IMR-90 (cell line): ENCODE measurements at regions not wholly inside any gene's neighbourhood (a gene's known extent, or its start where the extent isn't known, plus 50 kb on each side); places are given as distances from the start of the nearest gene placed in this dataset.

Source experiments
- ATAC-seq: fragments of 200-7000 bp; cut with Tn5 transposase; 2 replicates; pipeline ENCODE4 v1.9.1; 2020; ENCODE audit warnings: low read depth, mild to moderate bottlenecking, moderate library complexity
- BruUV-seq: library from RNA; stranded (reverse); fragments of 400-500 nt; replicated peaks from 2 replicates; lab custom pipeline; 2021; lab: Mats Ljungman, UMichigan
- CTCF ChIA-PET: fragments of 300-600 bp; formaldehyde crosslinking; extraction: SDS; loops from one replicate; lab custom pipeline; 2021; ENCODE audit warnings: antibody characterized with exemption; lab: Yijun Ruan, JAX
- POLR2A ChIA-PET: fragments of 300-600 bp; sonication (Branson Sonifier 250); formaldehyde crosslinking; loops from one replicate; lab custom pipeline; 2022; ENCODE audit warnings: antibody characterized with exemption; ENCODE audit not compliant: unreplicated experiment; lab: Charles Lee
- DNase-seq: peaks from one replicate; pipeline ENCODE4 v3.0.0; 2013
- H2AFZ ChIP-seq: replicated peaks from 2 replicates; pipeline ENCODE3; 2013; ENCODE audit warnings: low read length, mild to moderate bottlenecking; ENCODE audit not compliant: poor library complexity
- H2AK5ac ChIP-seq: 2 replicates; pipeline ENCODE4 v1.6.1; 2013; ENCODE audit warnings: low read depth, low read length, inconsistent platforms
- H2AK9ac ChIP-seq: replicated peaks from 2 replicates; pipeline ENCODE3; 2013; ENCODE audit warnings: mild to moderate bottlenecking, low read depth, low read length, moderate library complexity; ENCODE audit not compliant: poor library complexity
- H2BK120ac ChIP-seq: 2 replicates; pipeline ENCODE4 v1.6.1; 2013; ENCODE audit warnings: low read depth, low read length, inconsistent platforms
- H2BK15ac ChIP-seq: 3 replicates; pipeline ENCODE4 v1.6.1; 2013; ENCODE audit warnings: low read depth, low read length, inconsistent platforms
- H2BK20ac ChIP-seq: 2 replicates; pipeline ENCODE4 v1.6.1; 2013; ENCODE audit warnings: low read depth, mild to moderate bottlenecking, inconsistent platforms, low read length, moderate library complexity
- H2BK5ac ChIP-seq: 2 replicates; pipeline ENCODE4 v1.6.1; 2013; ENCODE audit warnings: mild to moderate bottlenecking, low read depth, low read length, inconsistent platforms; ENCODE audit not compliant: poor library complexity, severe bottlenecking
- H3K14ac ChIP-seq: replicated peaks from 2 replicates; pipeline ENCODE4 v1.6.1; 2013; ENCODE audit warnings: low read depth, low read length, inconsistent platforms
- H3K18ac ChIP-seq: 2 replicates; pipeline ENCODE4 v1.6.1; 2013; ENCODE audit warnings: low read depth, low read length, control low read depth
- H3K23ac ChIP-seq: 2 replicates; pipeline ENCODE4 v1.6.1; 2013; ENCODE audit warnings: low read depth, low read length, inconsistent platforms
- H3K27ac ChIP-seq: 2 replicates; pipeline ENCODE4 v1.5.1; 2013; ENCODE audit warnings: mild to moderate bottlenecking, control low read depth, low read length; ENCODE audit not compliant: insufficient read depth
- H3K27me3 ChIP-seq: 2 replicates; pipeline ENCODE4 v1.6.1; 2013; ENCODE audit warnings: low read length; ENCODE audit not compliant: control insufficient read depth, insufficient read depth
- H3K36me3 ChIP-seq: 2 replicates; pipeline ENCODE4 v1.6.1; 2013; ENCODE audit warnings: low read length, mixed read lengths; ENCODE audit not compliant: control insufficient read depth, insufficient read depth
- H3K4ac ChIP-seq: 2 replicates; pipeline ENCODE4 v1.6.1; 2013; ENCODE audit warnings: low read depth, low read length, inconsistent platforms
- H3K4me1 ChIP-seq: 2 replicates; pipeline ENCODE4 v1.6.1; 2013; ENCODE audit warnings: low read length, mixed read lengths; ENCODE audit not compliant: control insufficient read depth, insufficient read depth
- H3K4me2 ChIP-seq: 2 replicates; pipeline ENCODE4 v1.6.1; 2013; ENCODE audit warnings: low read depth, mild to moderate bottlenecking, control low read depth, low read length, moderate library complexity
- H3K4me3 ChIP-seq: 2 replicates; pipeline ENCODE4 v1.5.1; 2013; ENCODE audit warnings: low read depth, mild to moderate bottlenecking, control low read depth, low read length, moderate library complexity; ENCODE audit not compliant: insufficient read depth
- H3K56ac ChIP-seq: 2 replicates; pipeline ENCODE4 v1.6.1; 2013; ENCODE audit warnings: low read length, inconsistent platforms; ENCODE audit not compliant: insufficient read depth; ENCODE audit errors: extremely low read depth
- H3K79me1 ChIP-seq, 2 experiments: 2 replicates each; pipeline ENCODE4 v1.6.1; 2013; ENCODE audit warnings: low read length in 2 of 2, inconsistent platforms in 1 of 2, low read depth in 1 of 2
- H3K9ac ChIP-seq: 2 replicates; pipeline ENCODE4 v1.6.1; 2013; ENCODE audit warnings: low read depth, low read length, control low read depth
- H3K9me1 ChIP-seq: 2 replicates; pipeline ENCODE4 v1.6.1; 2013; ENCODE audit warnings: low read length, inconsistent platforms; ENCODE audit not compliant: insufficient read depth
- H3K9me3 ChIP-seq: 2 replicates; pipeline ENCODE4 v1.6.1; 2013; ENCODE audit warnings: low read length; ENCODE audit not compliant: control insufficient read depth, insufficient read depth
- H4K20me1 ChIP-seq: 2 replicates; pipeline ENCODE4 v1.6.1; 2013; ENCODE audit warnings: low read length, inconsistent platforms; ENCODE audit not compliant: insufficient read depth
- H4K5ac ChIP-seq: 2 replicates; pipeline ENCODE4 v1.6.1; 2013; ENCODE audit warnings: mild to moderate bottlenecking, low read depth, low read length, control low read depth
- H4K8ac ChIP-seq, 2 experiments: 2 replicates each; pipeline ENCODE4 v1.6.1; 2013; ENCODE audit warnings: low read depth in 2 of 2, low read length in 2 of 2, control low read depth in 1 of 2, inconsistent platforms in 1 of 2
- H4K91ac ChIP-seq: 2 replicates; pipeline ENCODE4 v1.6.1; 2013; ENCODE audit warnings: low read depth, low read length, inconsistent platforms; ENCODE audit not compliant: insufficient read depth
- BHLHE40 ChIP-seq: fragments of 150-350 bp; IDR thresholded peaks from 2 replicates; pipeline ENCODE4 v1.6.1; 2016; ENCODE audit warnings: mild to moderate bottlenecking, low read depth, low read length
- CHD1 ChIP-seq: IDR thresholded peaks from 2 replicates; pipeline ENCODE4 v1.6.1; 2012; ENCODE audit warnings: low read depth, low read length, improper control_type of control experiment
- MAZ ChIP-seq: IDR thresholded peaks from 2 replicates; pipeline ENCODE4 v1.6.1; 2012; ENCODE audit warnings: low read depth, mild to moderate bottlenecking, low read length, improper control_type of control experiment, moderate library complexity, borderline replicate concordance
- NFE2L2 ChIP-seq: fragments of 150-350 bp; IDR thresholded peaks from 2 replicates; pipeline ENCODE4 v1.6.1; 2016; ENCODE audit warnings: low read depth, mild to moderate bottlenecking, low read length
- POLR2A ChIP-seq: IDR thresholded peaks from 2 replicates; pipeline ENCODE4 v1.6.1; 2012; ENCODE audit warnings: mild to moderate bottlenecking, low read depth, low read length
- RFX5 ChIP-seq: IDR thresholded peaks from 2 replicates; pipeline ENCODE4 v1.8.0; 2012; ENCODE audit warnings: low read depth, mild to moderate bottlenecking, low read length, moderate library complexity
- USF2 ChIP-seq: fragments of 150-350 bp; IDR thresholded peaks from 2 replicates; pipeline ENCODE4 v1.6.1; 2017; ENCODE audit warnings: mild to moderate bottlenecking, antibody characterized with exemption, low read length, low read depth
- WGBS, 2 experiments: methylation state at CpG; one replicate each; pipeline versions ENCODE4 v1.1.5 to v1.1.7; 2013; ENCODE audit warnings: missing lambda C conversion rate in 2 of 2; ENCODE audit not compliant: insufficient read length in 1 of 2; ENCODE audit errors: extremely low coverage in 2 of 2; 5-methylcytosine and 5-hydroxymethylcytosine counted together
- dilution Hi-C: fragments of 300-500 bp; cut with HindIII; formaldehyde crosslinking; loops from one replicate; pipeline ENCODE4 v1.14.3; 2018; ENCODE audit warnings: low sequenced_read_pairs; ENCODE audit not compliant: unreplicated experiment
- in situ Hi-C: fragments of 300-500 bp; cut with MboI; formaldehyde crosslinking; loops from 3 replicates; pipeline ENCODE4 v1.14.3; 2019; ENCODE audit warnings: low sequenced_read_pairs, inconsistent platforms, mixed read lengths
- intact Hi-C: fragments of 100-400 bp; cut with micrococcal nuclease; formaldehyde crosslinking; loops from 2 replicates; pipeline ENCODE4 v1.10.0; 2022
- TF ChIP-seq, protein P1 (sequence below): conservative IDR thresholded peaks from 2 replicates; pipeline ENCODE4 v1.5.1; 2012; ENCODE audit warnings: mild to moderate bottlenecking, low read depth, low read length, improper control_type of control experiment
- TF ChIP-seq, protein P2 (sequence below): fragments of 150-350 bp; IDR thresholded peaks from 2 replicates; pipeline ENCODE4 v1.6.1; 2016; ENCODE audit warnings: low read depth, mild to moderate bottlenecking, low read length, moderate library complexity, borderline replicate concordance

DNA sequence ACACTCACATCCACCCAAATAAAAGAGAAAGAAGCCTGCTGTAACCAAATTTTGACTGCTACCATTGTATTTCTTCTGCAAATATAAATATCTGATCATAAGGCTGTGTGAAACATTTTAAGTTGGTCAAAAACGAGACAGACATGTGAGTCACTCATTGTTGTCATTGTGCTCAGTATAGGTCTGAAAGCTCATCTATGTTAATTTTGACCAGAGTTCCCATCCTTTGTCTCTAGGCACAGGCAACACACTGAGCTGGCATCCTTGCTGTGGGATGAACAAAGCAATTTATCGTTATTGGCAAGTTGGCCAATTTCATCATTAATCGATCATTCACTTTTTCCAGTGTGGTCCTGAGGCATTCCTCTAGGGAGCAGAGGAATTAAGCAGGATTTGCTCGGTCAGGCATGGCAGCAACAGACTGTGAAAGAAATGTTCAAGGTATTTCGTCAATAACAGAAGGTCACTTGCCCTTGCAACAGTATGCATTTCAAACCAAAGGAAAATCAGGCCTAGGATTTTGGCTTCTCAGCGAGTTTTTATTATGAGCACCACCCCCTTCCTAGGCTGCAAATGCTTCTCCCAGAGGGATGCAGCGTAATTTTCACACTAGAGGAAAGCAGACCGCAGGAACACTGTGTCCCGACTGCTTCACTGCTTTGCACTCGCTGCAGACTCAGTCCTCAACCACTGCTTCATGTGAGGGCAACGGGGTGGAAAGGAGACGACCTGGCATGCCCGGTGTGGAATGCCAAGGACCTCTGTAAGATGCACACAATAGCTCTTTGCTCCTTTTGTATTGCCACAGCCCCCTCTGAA is 87.9 kb upstream of the SMYD2 start:
- CTCF ChIA-PET: no interaction called here
- no TSS peak for BruUV-seq
- intact Hi-C loops: no loop called here

More for the DNA sequence above, 87.9 kb upstream of the SMYD2 start:
- Histone ChIP-seq H2AK5ac (no peak overlapping the region), H3K27me3 (peaks cover 31% of the 10 kb centered on the region), H2AK9ac (no peak overlapping the region), H3K4ac (no peak overlapping the region), H3K36me3 (no peaks in the 10 kb centered on the region), H3K56ac (no peak overlapping the region), H4K20me1 (no peaks in the 10 kb centered on the region; the same call in 1 of the 2 replicates), H2BK20ac (no peak overlapping the region), H4K5ac (no peak overlapping the region), H3K9me3 (no peaks in the 10 kb centered on the region), H3K4me1 (no peaks in the 10 kb centered on the region), H2BK15ac (no peak overlapping the region), H3K23ac (no peak overlapping the region), H2AFZ (no peak overlapping the region), H3K79me1 (no peaks in the 10 kb centered on the region), H3K14ac (no peak overlapping the region), H3K18ac (no peak overlapping the region), H4K91ac (no peak overlapping the region), H2BK5ac (no peak overlapping the region), H4K8ac (no peak overlapping the region), H3K27ac (no peak overlapping the region), H3K9me1 (no peaks in the 10 kb centered on the region), H3K4me2 (no peak overlapping the region), H2BK120ac (no peak overlapping the region), H3K4me3 (no peak overlapping the region), H3K9ac (no peak overlapping the region)
- dilution Hi-C loops: no loop called here
- ATAC-seq: no peak
- TF ChIP-seq MAZ (no peak), CHD1 (no peak), USF2 (no peak), POLR2A (no peak), RFX5 (no peak), NFE2L2 (no peak), BHLHE40 (no peak)
- TF ChIP-seq, protein P1, sequence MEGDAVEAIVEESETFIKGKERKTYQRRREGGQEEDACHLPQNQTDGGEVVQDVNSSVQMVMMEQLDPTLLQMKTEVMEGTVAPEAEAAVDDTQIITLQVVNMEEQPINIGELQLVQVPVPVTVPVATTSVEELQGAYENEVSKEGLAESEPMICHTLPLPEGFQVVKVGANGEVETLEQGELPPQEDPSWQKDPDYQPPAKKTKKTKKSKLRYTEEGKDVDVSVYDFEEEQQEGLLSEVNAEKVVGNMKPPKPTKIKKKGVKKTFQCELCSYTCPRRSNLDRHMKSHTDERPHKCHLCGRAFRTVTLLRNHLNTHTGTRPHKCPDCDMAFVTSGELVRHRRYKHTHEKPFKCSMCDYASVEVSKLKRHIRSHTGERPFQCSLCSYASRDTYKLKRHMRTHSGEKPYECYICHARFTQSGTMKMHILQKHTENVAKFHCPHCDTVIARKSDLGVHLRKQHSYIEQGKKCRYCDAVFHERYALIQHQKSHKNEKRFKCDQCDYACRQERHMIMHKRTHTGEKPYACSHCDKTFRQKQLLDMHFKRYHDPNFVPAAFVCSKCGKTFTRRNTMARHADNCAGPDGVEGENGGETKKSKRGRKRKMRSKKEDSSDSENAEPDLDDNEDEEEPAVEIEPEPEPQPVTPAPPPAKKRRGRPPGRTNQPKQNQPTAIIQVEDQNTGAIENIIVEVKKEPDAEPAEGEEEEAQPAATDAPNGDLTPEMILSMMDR: no peak
- TF ChIP-seq, protein P2, sequence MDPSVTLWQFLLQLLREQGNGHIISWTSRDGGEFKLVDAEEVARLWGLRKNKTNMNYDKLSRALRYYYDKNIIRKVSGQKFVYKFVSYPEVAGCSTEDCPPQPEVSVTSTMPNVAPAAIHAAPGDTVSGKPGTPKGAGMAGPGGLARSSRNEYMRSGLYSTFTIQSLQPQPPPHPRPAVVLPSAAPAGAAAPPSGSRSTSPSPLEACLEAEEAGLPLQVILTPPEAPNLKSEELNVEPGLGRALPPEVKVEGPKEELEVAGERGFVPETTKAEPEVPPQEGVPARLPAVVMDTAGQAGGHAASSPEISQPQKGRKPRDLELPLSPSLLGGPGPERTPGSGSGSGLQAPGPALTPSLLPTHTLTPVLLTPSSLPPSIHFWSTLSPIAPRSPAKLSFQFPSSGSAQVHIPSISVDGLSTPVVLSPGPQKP: no peak
- POLR2A ChIA-PET: no interaction called here
- no peak for DNase-seq
- WGBS, 2 experiments: 53% methylated on average over 6 of the region's 13 CpGs; no CpG with 5 or more reads in 1 of the 2 experiments
- in situ Hi-C loops: no loop called here
